H1 (cell line): ENCODE measurements at regions not wholly inside any gene's neighbourhood (a gene's known extent, or its start where the extent isn't known, plus 50 kb on each side); places are given as distances from the start of the nearest gene placed in this dataset.

Source experiments
- CHD7 ChIP-seq: fragments of 300-600 bp; sonication (generic); IDR thresholded peaks from 2 replicates; pipeline ENCODE4 v1.7.1; 2012; ENCODE audit warnings: low read length, moderate library complexity, mild to moderate bottlenecking, inconsistent platforms; ENCODE audit not compliant: insufficient replicate concordance

GRCh38 chr2:31711737-31712136 lies 131.0 kb upstream of the SRD5A2 start (continued):
- no peak for TF ChIP-seq CHD7
